ENCODE measurements at regions not wholly inside any gene's neighbourhood (a gene's known extent, or its start where the extent isn't known, plus 50 kb on each side); places are given as distances from the start of the nearest gene placed in this dataset.

DNA sequence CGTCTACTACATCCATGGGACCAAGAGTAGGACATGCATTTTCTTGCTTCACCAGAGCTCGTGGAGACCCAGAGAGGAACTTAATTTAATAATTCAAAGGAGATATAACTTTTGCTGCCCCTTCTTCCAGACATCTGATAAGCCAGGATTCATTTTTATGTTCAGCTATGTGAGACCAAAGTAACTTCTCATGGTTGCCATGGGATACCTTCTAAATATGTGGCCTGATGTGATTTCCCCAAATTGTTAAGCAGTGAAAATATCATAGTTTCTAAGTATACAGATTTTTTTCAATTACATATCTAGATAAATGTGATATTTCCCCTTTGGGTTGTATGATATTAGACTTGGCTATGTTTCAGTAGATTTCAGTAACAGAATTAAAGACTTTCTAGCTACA, 185.5 kb upstream of the FN1 start:
- Histone ChIP-seq H3K4me1 (ENCODE audit: control insufficient read depth, insufficient read depth, low read length) (peaks cover 15% of the 10 kb centered on the region), H3K9me3 (ENCODE audit: control insufficient read depth in 2 of 2, low read length in 2 of 2) (peaks cover 4 to 5% of the 10 kb centered on the region in 2 donors), H3K36me3 (ENCODE audit: control insufficient read depth in 2 of 2, insufficient read depth in 2 of 2, low read length in 2 of 2) (no peaks in the 10 kb centered on the region), H3K9ac (ENCODE audit: low read length in 2 of 2) (no peak overlapping the region), H3K27me3 (ENCODE audit: control insufficient read depth in 1 of 2, insufficient read depth in 2 of 2, low read length in 2 of 2) (no peaks in the 10 kb centered on the region), H3K27ac (ENCODE audit: low read length) (no peak overlapping the region), H3K4me3 (ENCODE audit: low read length in 2 of 2) (no peak overlapping the region)

DNA sequence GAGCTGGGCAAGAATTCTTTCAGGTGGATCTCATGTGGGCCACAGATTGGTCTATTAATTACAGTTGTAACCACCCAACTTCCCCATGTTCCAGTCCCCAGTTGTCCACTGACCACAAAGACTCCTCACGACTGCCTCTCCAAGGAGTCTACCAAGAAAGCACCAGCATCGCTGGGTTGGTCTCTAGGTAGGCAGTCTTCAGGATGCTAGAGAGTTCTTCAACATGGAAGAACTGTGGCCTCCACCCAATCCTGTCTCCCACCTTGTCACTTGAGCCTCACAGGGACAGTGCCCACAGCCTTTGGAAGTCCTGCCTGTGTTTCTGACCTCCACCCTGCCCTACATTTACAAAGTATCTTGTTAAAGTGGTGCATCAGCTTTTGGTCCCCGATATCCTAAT, 184.7 kb upstream of the FN1 start:
- Histone ChIP-seq H3K36me3 (ENCODE audit: control insufficient read depth in 2 of 2, insufficient read depth in 2 of 2, low read length in 2 of 2) (no peaks in the 10 kb centered on the region), H3K27ac (ENCODE audit: low read length) (no peak overlapping the region), H3K9me3 (ENCODE audit: control insufficient read depth in 2 of 2, low read length in 2 of 2) (peaks cover 4 to 5% of the 10 kb centered on the region in 2 donors), H3K4me1 (ENCODE audit: control insufficient read depth, insufficient read depth, low read length) (peaks cover 11% of the 10 kb centered on the region), H3K9ac (ENCODE audit: low read length in 2 of 2) (no peak overlapping the region), H3K4me3 (ENCODE audit: low read length in 2 of 2) (peak overlapping the region in 1 of 2 donors; percentile 61), H3K27me3 (ENCODE audit: control insufficient read depth in 1 of 2, insufficient read depth in 2 of 2, low read length in 2 of 2) (no peaks in the 10 kb centered on the region)

DNA sequence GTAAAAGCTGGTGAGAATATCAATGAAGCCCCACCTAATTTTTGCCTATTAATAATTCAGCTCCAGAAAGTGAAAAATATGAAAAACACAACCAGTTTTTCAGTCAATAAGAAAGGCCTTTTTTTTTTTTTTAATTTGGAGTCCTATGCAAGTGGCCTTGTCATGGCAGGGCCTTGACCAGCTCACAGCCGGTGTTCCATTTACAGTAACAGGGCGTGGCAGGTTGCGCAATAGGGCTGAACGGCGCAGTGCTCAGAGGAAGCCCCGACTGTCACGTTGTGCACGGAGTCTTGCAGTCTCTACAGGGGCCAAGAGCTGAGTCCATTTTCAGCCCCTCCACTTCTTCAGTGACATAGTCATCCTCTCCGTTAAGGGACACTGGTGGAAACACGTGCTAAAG, 184.1 kb upstream of the FN1 start:
- Histone ChIP-seq H3K9me3 (ENCODE audit: control insufficient read depth in 2 of 2, low read length in 2 of 2) (peaks cover 4 to 5% of the 10 kb centered on the region in 2 donors), H3K9ac (ENCODE audit: low read length in 2 of 2) (no peak overlapping the region), H3K4me1 (ENCODE audit: control insufficient read depth, insufficient read depth, low read length) (peaks cover 8% of the 10 kb centered on the region), H3K27ac (ENCODE audit: low read length) (no peak overlapping the region), H3K27me3 (ENCODE audit: control insufficient read depth in 1 of 2, insufficient read depth in 2 of 2, low read length in 2 of 2) (no peaks in the 10 kb centered on the region), H3K4me3 (ENCODE audit: low read length in 2 of 2) (peak overlapping the region; percentile 9 to 61), H3K36me3 (ENCODE audit: control insufficient read depth in 2 of 2, insufficient read depth in 2 of 2, low read length in 2 of 2) (no peaks in the 10 kb centered on the region)

DNA sequence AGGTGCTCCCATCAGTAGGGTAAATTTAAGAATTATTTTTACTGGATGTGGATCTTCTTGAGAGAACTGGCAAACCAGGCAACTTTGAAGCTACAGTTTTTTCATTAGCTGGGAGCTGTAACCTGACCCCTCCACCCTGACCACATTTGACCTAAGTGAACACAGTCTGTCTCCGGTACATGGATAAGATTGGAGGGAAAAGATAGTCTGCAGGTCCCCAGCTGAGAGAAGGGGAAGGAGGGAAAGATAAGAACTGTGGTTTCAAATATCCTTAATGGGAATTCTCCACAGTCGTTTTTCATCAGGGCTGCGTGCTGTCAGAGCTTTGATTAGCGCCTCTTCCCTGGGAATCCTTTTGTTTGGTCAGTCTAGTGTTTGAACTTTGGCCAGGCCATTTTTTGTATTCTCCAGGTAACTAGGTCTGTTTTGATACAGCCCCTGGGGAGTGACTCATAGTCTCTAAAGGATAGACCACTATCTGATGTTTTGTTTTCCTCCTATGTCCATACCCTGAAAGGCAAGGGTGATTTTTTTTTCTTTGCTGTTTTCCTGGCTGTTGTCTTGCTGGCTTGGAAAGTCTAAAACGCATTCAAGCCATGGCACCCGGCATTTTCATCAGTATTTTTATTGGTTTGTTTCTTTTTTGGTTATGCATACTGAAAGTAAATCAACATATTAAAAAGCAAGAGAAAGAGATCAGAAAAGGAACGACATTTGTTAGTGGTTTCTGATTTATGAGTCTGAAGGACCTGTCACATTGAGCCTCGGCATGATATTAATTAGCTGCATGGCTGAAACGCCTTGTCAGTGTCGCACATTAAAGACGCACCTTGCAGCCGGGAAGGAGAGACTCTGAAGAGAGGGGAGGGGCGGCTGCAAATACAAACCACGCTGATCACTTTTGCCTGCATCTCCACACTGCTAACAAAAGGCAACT, 183.4 kb upstream of the FN1 start:
- Histone ChIP-seq H3K4me1 (ENCODE audit: control insufficient read depth, insufficient read depth, low read length) (peaks cover 4% of the 10 kb centered on the region), H3K27ac (ENCODE audit: low read length) (peak overlapping the region; percentile 31), H3K9ac (ENCODE audit: low read length in 2 of 2) (peak overlapping the region in 1 of 2 donors; percentile 13), H3K9me3 (ENCODE audit: control insufficient read depth in 2 of 2, low read length in 2 of 2) (peaks cover 4 to 5% of the 10 kb centered on the region in 2 donors), H3K36me3 (ENCODE audit: control insufficient read depth in 2 of 2, insufficient read depth in 2 of 2, low read length in 2 of 2) (no peaks in the 10 kb centered on the region), H3K4me3 (ENCODE audit: low read length in 2 of 2) (peak overlapping the region; percentile 9 to 61), H3K27me3 (ENCODE audit: control insufficient read depth in 1 of 2, insufficient read depth in 2 of 2, low read length in 2 of 2) (no peaks in the 10 kb centered on the region)

DNA sequence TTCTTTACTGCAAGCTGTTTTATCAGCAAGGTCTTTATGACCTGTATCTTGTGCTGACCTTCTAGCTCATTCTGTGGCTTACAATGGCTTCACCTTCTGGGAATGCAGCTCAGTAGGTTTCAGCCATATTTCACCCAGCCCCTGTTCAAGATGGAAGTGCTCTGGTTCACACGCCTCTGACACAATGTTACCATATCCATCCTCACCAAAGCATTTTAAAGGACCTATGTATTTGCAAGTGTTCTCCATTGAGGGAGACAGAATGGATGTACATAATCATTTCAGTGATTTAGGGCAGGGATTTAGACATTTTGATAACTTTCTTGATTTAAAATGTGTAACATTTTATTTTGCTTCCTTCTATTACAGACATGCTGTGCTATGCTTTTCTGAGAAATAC, 182.3 kb upstream of the FN1 start:
- H3K27me3 ChIP-seq (ENCODE audit: control insufficient read depth in 1 of 2, insufficient read depth in 2 of 2, low read length in 2 of 2), result no peaks in the 10 kb centered on the region
- H3K9ac ChIP-seq (ENCODE audit: low read length in 2 of 2), result no peak overlapping the region
- no peaks in the 10 kb centered on the region for H3K4me1 ChIP-seq (ENCODE audit: control insufficient read depth, insufficient read depth, low read length)
- H3K9me3 ChIP-seq (ENCODE audit: control insufficient read depth in 2 of 2, low read length in 2 of 2), result peaks cover 4 to 5% of the 10 kb centered on the region in 2 donors
- H3K4me3 ChIP-seq (ENCODE audit: low read length in 2 of 2), result no peak overlapping the region
- no peaks in the 10 kb centered on the region for H3K36me3 ChIP-seq (ENCODE audit: control insufficient read depth in 2 of 2, insufficient read depth in 2 of 2, low read length in 2 of 2)
- H3K27ac ChIP-seq (ENCODE audit: low read length), result no peak overlapping the region

DNA sequence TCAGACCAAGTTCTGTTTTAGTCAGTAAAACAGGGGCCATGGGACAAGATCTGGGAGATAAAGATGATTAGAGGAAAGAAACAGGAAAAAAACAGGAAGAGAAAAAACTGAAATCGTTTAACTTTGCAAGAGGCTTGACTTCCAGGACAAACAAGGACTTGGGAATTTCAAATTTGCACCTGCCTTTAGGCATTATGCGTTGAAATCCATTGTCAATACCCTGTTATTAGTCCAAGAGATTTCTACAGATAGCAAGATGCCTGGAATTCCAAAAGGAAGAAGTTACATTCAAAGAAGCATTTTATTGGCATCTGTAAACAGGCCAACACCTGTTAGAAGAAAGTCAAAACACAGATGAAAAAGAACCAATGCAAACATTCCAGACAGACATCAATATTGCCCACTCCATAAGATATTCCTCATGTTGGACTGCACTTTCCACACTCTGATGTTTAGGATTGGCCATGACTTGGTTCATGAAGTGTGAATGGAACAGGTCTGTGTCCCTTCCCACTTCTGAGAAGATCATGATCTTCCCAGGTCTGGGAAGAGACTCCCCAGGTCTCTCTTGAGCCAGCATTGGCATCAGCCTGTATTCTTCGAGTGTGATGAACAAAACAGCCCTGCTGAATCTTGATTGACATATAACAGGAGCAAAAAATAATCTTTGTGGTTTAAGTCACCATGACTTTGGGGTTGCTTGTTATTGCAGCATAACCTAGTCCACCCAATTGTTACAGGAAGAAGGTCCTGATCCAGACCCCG, 181.4 kb upstream of the FN1 start:
- Histone ChIP-seq H3K27ac (ENCODE audit: low read length) (no peak overlapping the region), H3K27me3 (ENCODE audit: control insufficient read depth in 1 of 2, insufficient read depth in 2 of 2, low read length in 2 of 2) (no peaks in the 10 kb centered on the region), H3K9ac (ENCODE audit: low read length in 2 of 2) (no peak overlapping the region), H3K36me3 (ENCODE audit: control insufficient read depth in 2 of 2, insufficient read depth in 2 of 2, low read length in 2 of 2) (no peaks in the 10 kb centered on the region), H3K9me3 (ENCODE audit: control insufficient read depth in 2 of 2, low read length in 2 of 2) (peaks cover 4 to 5% of the 10 kb centered on the region in 2 donors), H3K4me3 (ENCODE audit: low read length in 2 of 2) (no peak overlapping the region), H3K4me1 (ENCODE audit: control insufficient read depth, insufficient read depth, low read length) (no peaks in the 10 kb centered on the region)

DNA sequence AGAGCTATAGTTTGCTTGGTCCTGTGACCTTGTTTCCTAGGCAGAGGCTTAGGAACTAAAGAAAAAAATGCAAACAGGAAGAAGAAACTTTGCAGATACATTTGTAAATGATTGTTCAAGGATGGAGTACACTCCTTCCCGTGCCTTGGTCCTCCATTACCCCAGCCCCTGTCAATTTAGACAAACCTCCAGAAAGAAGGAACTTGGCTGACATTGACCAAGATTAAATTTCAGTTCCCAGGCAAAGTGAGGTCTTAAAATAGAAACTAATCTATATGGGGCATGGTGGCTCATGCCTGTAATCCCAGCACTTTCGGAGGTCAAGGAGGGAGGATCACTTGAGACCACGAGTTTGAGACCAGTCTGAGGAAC, 179.9 kb upstream of the FN1 start:
- H3K27me3 ChIP-seq (ENCODE audit: control insufficient read depth in 1 of 2, insufficient read depth in 2 of 2, low read length in 2 of 2), result no peaks in the 10 kb centered on the region
- no peak overlapping the region for H3K4me3 ChIP-seq (ENCODE audit: low read length in 2 of 2)
- H3K9ac ChIP-seq (ENCODE audit: low read length in 2 of 2), result no peak overlapping the region
- no peaks in the 10 kb centered on the region for H3K4me1 ChIP-seq (ENCODE audit: control insufficient read depth, insufficient read depth, low read length)
- no peak overlapping the region for H3K27ac ChIP-seq (ENCODE audit: low read length)
- peaks cover 4% of the 10 kb centered on the region in 2 donors for H3K9me3 ChIP-seq (ENCODE audit: control insufficient read depth in 2 of 2, low read length in 2 of 2)
- no peaks in the 10 kb centered on the region for H3K36me3 ChIP-seq (ENCODE audit: control insufficient read depth in 2 of 2, insufficient read depth in 2 of 2, low read length in 2 of 2)

DNA sequence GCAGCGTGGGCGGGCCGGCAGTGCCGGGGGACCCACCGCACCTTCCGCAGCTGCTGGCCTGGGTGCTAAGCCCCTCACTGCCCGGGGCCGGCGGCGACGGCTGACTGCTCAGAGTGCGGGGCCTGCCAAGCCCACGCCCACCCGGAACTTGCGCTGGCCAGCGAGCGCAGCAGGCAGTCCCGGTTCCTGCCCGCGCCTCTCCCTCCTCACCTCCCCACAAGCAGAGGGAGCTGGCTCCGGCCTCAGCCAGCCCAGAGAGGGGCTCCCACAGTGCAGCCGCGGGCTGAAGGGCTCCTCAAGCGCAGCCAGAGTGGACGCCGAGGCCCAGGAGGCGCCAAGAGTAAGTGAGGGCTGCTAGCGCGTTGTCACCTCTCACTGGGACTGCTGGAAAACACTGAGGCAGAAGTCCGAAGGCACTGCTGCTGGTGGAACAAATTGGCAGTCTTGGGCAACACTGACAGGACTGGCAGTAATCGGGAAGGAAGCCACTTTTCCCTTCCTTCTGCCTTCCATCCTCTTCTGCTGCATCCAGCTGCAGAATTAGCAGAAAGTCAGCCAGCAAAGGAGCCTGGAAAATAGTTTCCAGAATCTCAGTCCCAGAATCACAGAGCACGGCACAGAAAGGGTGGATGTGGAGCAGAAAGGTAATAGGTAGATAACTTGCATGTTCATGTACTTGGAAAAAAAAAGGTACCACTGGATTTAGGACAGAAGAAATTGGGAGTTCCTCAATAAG, 179.4 kb upstream of the FN1 start:
- H3K4me1 ChIP-seq (ENCODE audit: control insufficient read depth, insufficient read depth, low read length), result no peaks in the 10 kb centered on the region
- peaks cover 0 to 4% of the 10 kb centered on the region in 2 donors for H3K9me3 ChIP-seq (ENCODE audit: control insufficient read depth in 2 of 2, low read length in 2 of 2)
- H3K36me3 ChIP-seq (ENCODE audit: control insufficient read depth in 2 of 2, insufficient read depth in 2 of 2, low read length in 2 of 2), result no peaks in the 10 kb centered on the region
- H3K27me3 ChIP-seq (ENCODE audit: control insufficient read depth in 1 of 2, insufficient read depth in 2 of 2, low read length in 2 of 2), result no peaks in the 10 kb centered on the region
- no peak overlapping the region for H3K9ac ChIP-seq (ENCODE audit: low read length in 2 of 2)
- H3K4me3 ChIP-seq (ENCODE audit: low read length in 2 of 2), result no peak overlapping the region
- H3K27ac ChIP-seq (ENCODE audit: low read length), result no peak overlapping the region

DNA sequence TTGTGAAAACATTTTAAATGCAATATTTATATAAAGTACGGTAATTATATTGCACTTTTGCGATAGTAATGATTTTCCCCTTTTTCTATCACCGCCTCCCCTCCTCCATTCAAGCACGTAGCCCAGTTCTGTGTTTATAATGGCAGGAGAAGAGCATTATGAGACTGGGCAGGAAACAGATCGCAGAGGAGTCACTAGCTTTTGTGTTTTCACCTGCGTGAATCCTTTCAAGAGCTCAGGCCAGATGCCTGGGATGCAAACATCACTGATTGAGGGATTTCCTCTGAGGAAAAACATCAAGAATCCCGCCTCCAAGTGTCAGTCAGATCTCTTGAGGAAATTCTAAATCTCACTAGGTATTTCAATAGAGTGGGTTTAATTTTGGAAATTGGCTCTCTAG, 178.4 kb upstream of the FN1 start:
- H3K9ac ChIP-seq (ENCODE audit: low read length in 2 of 2), result no peak overlapping the region
- H3K27me3 ChIP-seq (ENCODE audit: control insufficient read depth in 1 of 2, insufficient read depth in 2 of 2, low read length in 2 of 2), result no peaks in the 10 kb centered on the region
- peaks cover 0 to 4% of the 10 kb centered on the region in 2 donors for H3K9me3 ChIP-seq (ENCODE audit: control insufficient read depth in 2 of 2, low read length in 2 of 2)
- no peak overlapping the region for H3K27ac ChIP-seq (ENCODE audit: low read length)
- no peaks in the 10 kb centered on the region for H3K36me3 ChIP-seq (ENCODE audit: control insufficient read depth in 2 of 2, insufficient read depth in 2 of 2, low read length in 2 of 2)
- no peak overlapping the region for H3K4me3 ChIP-seq (ENCODE audit: low read length in 2 of 2)
- no peaks in the 10 kb centered on the region for H3K4me1 ChIP-seq (ENCODE audit: control insufficient read depth, insufficient read depth, low read length)

DNA sequence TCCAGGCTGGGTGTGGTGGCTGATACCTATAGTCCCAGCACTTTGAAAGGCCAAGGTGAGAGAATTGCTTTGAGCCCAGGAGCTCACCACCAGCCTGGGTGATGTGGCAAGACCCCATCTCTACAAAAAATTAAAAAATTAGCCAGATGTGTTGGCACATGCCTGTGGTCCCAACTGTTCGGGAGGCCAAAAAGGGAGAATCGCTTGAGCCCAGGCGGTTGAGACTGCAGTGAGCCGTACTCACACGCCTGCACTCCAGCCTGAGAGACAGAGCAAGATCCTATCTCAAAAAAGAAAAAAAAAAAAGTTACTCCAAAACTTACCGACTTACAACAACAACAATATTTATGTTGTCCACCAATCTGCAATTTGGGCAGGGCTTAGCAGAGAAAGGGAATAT, 178.0 kb upstream of the FN1 start:
- no peaks in the 10 kb centered on the region for H3K4me1 ChIP-seq (ENCODE audit: control insufficient read depth, insufficient read depth, low read length)
- H3K4me3 ChIP-seq (ENCODE audit: low read length in 2 of 2), result no peak overlapping the region
- H3K9me3 ChIP-seq (ENCODE audit: control insufficient read depth in 2 of 2, low read length in 2 of 2), result peaks cover 0 to 4% of the 10 kb centered on the region in 2 donors
- H3K36me3 ChIP-seq (ENCODE audit: control insufficient read depth in 2 of 2, insufficient read depth in 2 of 2, low read length in 2 of 2), result no peaks in the 10 kb centered on the region
- H3K27me3 ChIP-seq (ENCODE audit: control insufficient read depth in 1 of 2, insufficient read depth in 2 of 2, low read length in 2 of 2), result no peaks in the 10 kb centered on the region
- no peak overlapping the region for H3K27ac ChIP-seq (ENCODE audit: low read length)
- no peak overlapping the region for H3K9ac ChIP-seq (ENCODE audit: low read length in 2 of 2)
